ENCODE measurements at regions not wholly inside any gene's neighbourhood (a gene's known extent, or its start where the extent isn't known, plus 50 kb on each side); places are given as distances from the start of the nearest gene placed in this dataset.

GRCh38 chr6:169022079-169022478, 231.6 kb downstream of the THBS2 start:
- H3K36me3 Mint-ChIP-seq = no peaks in the 10 kb centered on the region
- H3K9me3 Mint-ChIP-seq = peaks cover 2% of the 10 kb centered on the region
- H3K27me3 Mint-ChIP-seq = peaks cover 4% of the 10 kb centered on the region
- H3K4me3 Mint-ChIP-seq = no peak overlapping the region
- no peak overlapping the region for H3K27ac Mint-ChIP-seq
- DNase-seq (ENCODE audit: low spot score in 2 of 2) (no peak), ATAC-seq (ENCODE audit: low read depth) (no peak)
- no peaks in the 10 kb centered on the region for H3K4me1 Mint-ChIP-seq

GRCh38 chr6:169020821-169021220, 232.8 kb downstream of the THBS2 start:
- no peaks in the 10 kb centered on the region for H3K4me1 Mint-ChIP-seq
- no peak for DNase-seq (ENCODE audit: low spot score in 2 of 2)
- peaks cover 6% of the 10 kb centered on the region for H3K9me3 Mint-ChIP-seq
- no peak overlapping the region for H3K27ac Mint-ChIP-seq
- H3K27me3 Mint-ChIP-seq = peaks cover 5% of the 10 kb centered on the region
- no peak for ATAC-seq (ENCODE audit: low read depth)
- H3K36me3 Mint-ChIP-seq = peaks cover 2% of the 10 kb centered on the region
- H3K4me3 Mint-ChIP-seq = no peak overlapping the region

GRCh38 chr6:169019727-169020491, 233.7 kb downstream of the THBS2 start:
- DNase-seq (ENCODE audit: low spot score in 2 of 2) = no peak
- no peak overlapping the region for H3K4me3 Mint-ChIP-seq
- peaks cover 2% of the 10 kb centered on the region for H3K36me3 Mint-ChIP-seq
- H3K27me3 Mint-ChIP-seq = peaks cover 5% of the 10 kb centered on the region
- H3K27ac Mint-ChIP-seq = no peak overlapping the region
- peaks cover 9% of the 10 kb centered on the region for H3K9me3 Mint-ChIP-seq
- H3K4me1 Mint-ChIP-seq = no peaks in the 10 kb centered on the region
- no peak for ATAC-seq (ENCODE audit: low read depth)

- Mint-ChIP-seq H3K36me3 (peaks cover 2% of the 10 kb centered on the region), H3K27me3 (peaks cover 5% of the 10 kb centered on the region), H3K4me3 (no peak overlapping the region), H3K9me3 (peaks cover 9% of the 10 kb centered on the region), H3K4me1 (no peaks in the 10 kb centered on the region), H3K27ac (no peak overlapping the region)
- no peak for DNase-seq (ENCODE audit: low spot score in 2 of 2)
- ATAC-seq (ENCODE audit: low read depth) = no peak
These were observed 234.5 kb downstream of the THBS2 start for GRCh38 chr6:169019111-169019510.

GRCh38 chr6:169016758-169017157, 236.9 kb downstream of the THBS2 start:
- Mint-ChIP-seq H3K4me1 (no peaks in the 10 kb centered on the region), H3K9me3 (peaks cover 9% of the 10 kb centered on the region), H3K36me3 (peaks cover 2% of the 10 kb centered on the region), H3K4me3 (no peak overlapping the region), H3K27me3 (peaks cover 5% of the 10 kb centered on the region), H3K27ac (no peak overlapping the region)
- ATAC-seq (ENCODE audit: low read depth) (no peak), DNase-seq (ENCODE audit: low spot score in 2 of 2) (no peak)

GRCh38 chr6:169014211-169015197, 239.1 kb downstream of the THBS2 start:
- DNase-seq (ENCODE audit: low spot score in 2 of 2) (no peak), ATAC-seq (ENCODE audit: low read depth) (no peak)
- Mint-ChIP-seq H3K27me3 (peaks cover 2% of the 10 kb centered on the region), H3K9me3 (peaks cover 9% of the 10 kb centered on the region), H3K4me1 (no peaks in the 10 kb centered on the region), H3K4me3 (no peak overlapping the region), H3K27ac (no peak overlapping the region), H3K36me3 (peaks cover 2% of the 10 kb centered on the region)

GRCh38 chr6:169009628-169010027, 244.0 kb downstream of the THBS2 start:
- Mint-ChIP-seq H3K27me3 (no peaks in the 10 kb centered on the region), H3K4me3 (no peak overlapping the region), H3K9me3 (no peaks in the 10 kb centered on the region), H3K27ac (no peak overlapping the region), H3K36me3 (no peaks in the 10 kb centered on the region), H3K4me1 (no peaks in the 10 kb centered on the region)
- ATAC-seq (ENCODE audit: low read depth) = no peak
- DNase-seq (ENCODE audit: low spot score in 2 of 2) = no peak

- ATAC-seq (ENCODE audit: low read depth) (no peak), DNase-seq (ENCODE audit: low spot score in 2 of 2) (no peak)
- Mint-ChIP-seq H3K36me3 (no peaks in the 10 kb centered on the region), H3K4me3 (no peak overlapping the region), H3K27me3 (no peaks in the 10 kb centered on the region), H3K9me3 (peaks cover 2% of the 10 kb centered on the region), H3K4me1 (no peaks in the 10 kb centered on the region), H3K27ac (no peak overlapping the region)
These were observed 244.9 kb downstream of the THBS2 start for GRCh38 chr6:169008641-169009257.

GRCh38 chr6:169005166-169005565, 248.5 kb downstream of the THBS2 start:
- Mint-ChIP-seq H3K27me3 (peaks cover 2% of the 10 kb centered on the region), H3K36me3 (no peaks in the 10 kb centered on the region), H3K27ac (no peak overlapping the region), H3K9me3 (peaks cover 2% of the 10 kb centered on the region), H3K4me1 (no peaks in the 10 kb centered on the region), H3K4me3 (no peak overlapping the region)
- DNase-seq (ENCODE audit: low spot score in 2 of 2) (no peak), ATAC-seq (ENCODE audit: low read depth) (no peak)

GRCh38 chr6:169000022-169000421, 253.6 kb downstream of the THBS2 start:
- no peak for ATAC-seq (ENCODE audit: low read depth)
- H3K4me1 Mint-ChIP-seq = no peaks in the 10 kb centered on the region
- no peak overlapping the region for H3K4me3 Mint-ChIP-seq
- DNase-seq (ENCODE audit: low spot score in 2 of 2) = no peak
- peaks cover 2% of the 10 kb centered on the region for H3K9me3 Mint-ChIP-seq
- H3K27ac Mint-ChIP-seq = no peak overlapping the region
- H3K36me3 Mint-ChIP-seq = no peaks in the 10 kb centered on the region
- peaks cover 2% of the 10 kb centered on the region for H3K27me3 Mint-ChIP-seq

GRCh38 chr6:168999392-168999791, 254.3 kb downstream of the THBS2 start:
- H3K4me1 Mint-ChIP-seq = no peaks in the 10 kb centered on the region
- H3K9me3 Mint-ChIP-seq = peaks cover 2% of the 10 kb centered on the region
- DNase-seq (ENCODE audit: low spot score in 2 of 2) = no peak
- H3K36me3 Mint-ChIP-seq = no peaks in the 10 kb centered on the region
- H3K27ac Mint-ChIP-seq = no peak overlapping the region
- ATAC-seq (ENCODE audit: low read depth) = no peak
- H3K4me3 Mint-ChIP-seq = no peak overlapping the region
- H3K27me3 Mint-ChIP-seq = peaks cover 2% of the 10 kb centered on the region

GRCh38 chr6:168996356-168996625, 257.4 kb downstream of the THBS2 start:
- H3K4me3 Mint-ChIP-seq = no peak overlapping the region
- peaks cover 2% of the 10 kb centered on the region for H3K27me3 Mint-ChIP-seq
- no peaks in the 10 kb centered on the region for H3K4me1 Mint-ChIP-seq
- ATAC-seq (ENCODE audit: low read depth) (no peak), DNase-seq (ENCODE audit: low spot score in 2 of 2) (no peak)
- H3K27ac Mint-ChIP-seq = no peak overlapping the region
- H3K9me3 Mint-ChIP-seq = no peaks in the 10 kb centered on the region
- no peaks in the 10 kb centered on the region for H3K36me3 Mint-ChIP-seq

- H3K4me1 Mint-ChIP-seq = no peaks in the 10 kb centered on the region
- no peaks in the 10 kb centered on the region for H3K9me3 Mint-ChIP-seq
- no peaks in the 10 kb centered on the region for H3K27me3 Mint-ChIP-seq
- ATAC-seq (ENCODE audit: low read depth) (no peak), DNase-seq (ENCODE audit: low spot score in 2 of 2) (no peak)
- H3K27ac Mint-ChIP-seq = no peak overlapping the region
- no peak overlapping the region for H3K4me3 Mint-ChIP-seq
- H3K36me3 Mint-ChIP-seq = no peaks in the 10 kb centered on the region
These were observed 257.9 kb downstream of the THBS2 start for GRCh38 chr6:168995526-168996355.
